HG02798 (cell line): ENCODE measurements at regions not wholly inside any gene's neighbourhood (a gene's known extent, or its start where the extent isn't known, plus 50 kb on each side); places are given as distances from the start of the nearest gene placed in this dataset.

ENCODE experiments used
- ATAC-seq: cut with Tn5 transposase; IDR thresholded peaks from one replicate; pipeline ENCODE4 v1.9.1; 2021; ENCODE audit warnings: mild to moderate bottlenecking; ENCODE audit not compliant: unreplicated experiment, poor library complexity

DNA sequence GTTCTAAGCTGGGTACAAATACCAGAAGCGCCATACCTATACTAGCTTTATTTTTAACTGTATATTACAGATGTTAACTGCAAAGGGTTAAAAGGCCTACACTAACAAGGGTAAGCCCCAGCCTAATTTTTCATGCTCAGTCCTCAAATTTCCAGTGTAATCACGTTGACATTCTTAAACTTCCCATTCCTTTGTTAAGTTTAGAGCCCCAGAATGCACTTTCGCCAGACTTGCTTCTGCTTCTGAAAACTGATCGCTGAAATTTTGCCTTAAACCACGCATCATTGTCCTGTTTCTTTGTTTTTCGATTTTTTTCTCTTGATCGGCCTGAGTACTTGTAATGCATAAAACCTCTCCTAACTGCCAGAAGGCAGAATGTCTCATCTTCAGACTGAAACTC lies 2141.9 kb upstream of the AGA start:
- no peak for ATAC-seq

DNA sequence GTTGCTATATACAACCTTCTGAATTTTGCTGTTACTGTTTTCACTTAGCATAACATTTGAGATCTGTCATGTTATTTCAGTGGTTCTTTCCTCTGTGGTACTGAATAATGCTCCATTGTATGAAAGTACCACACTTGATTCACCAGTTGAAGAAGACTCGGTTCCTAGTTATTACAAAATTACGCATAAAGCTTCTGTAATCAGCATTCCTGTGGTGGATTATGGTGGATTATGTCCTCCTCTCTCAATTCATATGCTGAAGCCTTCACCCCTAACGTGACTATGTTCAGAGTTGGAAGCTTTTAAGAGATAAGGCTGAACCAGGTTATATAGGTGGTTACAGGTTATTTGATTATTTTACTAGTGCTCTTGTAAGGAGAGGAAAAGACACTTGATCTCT lies 2143.5 kb upstream of the AGA start:
- no peak for ATAC-seq

DNA sequence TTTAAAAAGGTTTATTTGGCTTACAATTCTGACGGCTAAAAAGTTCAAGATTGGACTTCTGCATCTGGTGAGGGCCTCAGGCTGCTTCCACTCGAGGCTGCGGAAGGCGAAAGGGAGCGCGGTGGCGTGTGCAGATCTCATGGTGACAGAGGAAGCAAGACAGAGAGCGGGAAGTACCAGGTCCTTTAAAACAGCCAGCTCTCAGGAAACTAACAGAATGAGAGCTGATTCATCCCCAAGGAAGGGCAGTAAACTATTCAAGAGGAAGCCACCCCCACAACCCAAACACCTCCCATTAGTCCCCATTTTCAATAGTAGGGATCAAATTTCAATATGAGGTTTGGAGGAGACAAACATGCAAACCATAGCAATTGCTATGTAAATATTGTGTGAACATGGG lies 2144.2 kb upstream of the AGA start:
- no peak for ATAC-seq

DNA sequence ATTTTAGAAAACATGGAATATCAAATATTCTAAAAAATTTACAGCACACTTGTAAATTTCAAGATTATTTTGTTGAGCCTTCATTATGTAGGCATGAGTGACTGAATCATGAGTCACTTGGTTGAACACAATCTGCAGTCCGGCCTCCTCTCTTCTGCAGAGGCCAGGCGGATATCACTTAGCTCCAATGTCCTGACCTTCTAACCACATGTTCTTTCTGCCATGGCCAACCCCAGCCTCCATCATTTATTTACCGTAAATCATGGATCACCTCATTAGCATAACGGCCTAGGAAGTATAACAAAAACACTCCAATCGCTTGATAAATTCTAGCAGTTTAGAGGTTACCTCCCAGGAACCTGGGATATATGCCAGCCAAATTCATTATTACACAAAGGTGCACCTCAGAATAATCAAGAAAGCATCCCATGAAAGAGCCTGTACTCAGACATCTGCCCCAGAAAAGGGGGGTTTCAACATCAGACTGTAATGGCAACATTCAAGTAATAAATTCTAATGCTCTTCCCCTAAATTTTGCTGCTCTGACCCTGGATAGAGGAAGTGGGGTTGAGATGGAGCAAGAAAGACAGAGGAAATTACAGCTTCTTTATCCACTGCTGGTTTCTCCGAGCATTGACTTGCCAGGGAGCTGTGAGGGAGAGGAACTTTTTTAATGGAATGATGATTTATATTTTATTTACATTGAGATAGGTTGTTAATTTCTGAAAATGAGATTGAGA lies 2153.6 kb upstream of the AGA start:
- ATAC-seq, result no peak

DNA sequence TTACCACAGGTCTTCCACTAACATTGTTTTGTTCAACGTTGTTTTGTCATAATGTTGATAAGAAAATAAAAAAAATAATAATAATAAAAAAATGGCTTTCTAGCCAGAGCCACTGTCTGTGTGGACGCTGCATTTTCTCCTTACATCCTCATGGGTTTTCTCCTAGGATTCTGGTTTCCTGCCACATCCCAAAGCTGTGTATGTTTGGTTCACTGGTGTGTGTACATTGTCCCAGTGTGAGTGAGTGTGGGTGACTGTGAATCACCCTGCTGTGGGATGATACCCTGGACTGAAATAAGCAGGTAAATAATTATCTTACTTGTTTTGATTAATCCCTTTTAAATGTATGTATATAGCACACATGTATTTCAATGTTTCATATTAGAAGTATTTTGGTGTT lies 2154.4 kb upstream of the AGA start:
- ATAC-seq, result no peak

DNA sequence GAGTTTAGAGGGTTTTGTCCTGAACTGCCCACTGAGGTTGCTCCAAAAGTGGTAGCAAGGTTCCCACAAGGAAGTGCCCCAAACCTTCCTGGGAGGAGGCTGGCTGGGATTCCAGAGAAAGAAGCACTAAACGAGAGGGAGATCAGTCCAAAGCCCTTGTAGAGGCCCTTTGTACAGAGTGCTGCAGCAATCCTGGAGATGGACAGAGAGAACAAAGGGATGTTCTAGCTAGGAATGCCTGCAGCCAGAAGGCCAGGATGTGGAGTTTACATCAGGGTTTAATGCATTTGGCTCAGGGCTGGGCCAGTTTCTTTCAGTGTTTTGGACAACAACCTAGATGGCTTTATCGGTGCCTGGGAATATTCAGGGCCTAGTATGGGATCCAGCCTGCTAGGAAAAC lies 2155.1 kb upstream of the AGA start:
- ATAC-seq, result no peak

DNA sequence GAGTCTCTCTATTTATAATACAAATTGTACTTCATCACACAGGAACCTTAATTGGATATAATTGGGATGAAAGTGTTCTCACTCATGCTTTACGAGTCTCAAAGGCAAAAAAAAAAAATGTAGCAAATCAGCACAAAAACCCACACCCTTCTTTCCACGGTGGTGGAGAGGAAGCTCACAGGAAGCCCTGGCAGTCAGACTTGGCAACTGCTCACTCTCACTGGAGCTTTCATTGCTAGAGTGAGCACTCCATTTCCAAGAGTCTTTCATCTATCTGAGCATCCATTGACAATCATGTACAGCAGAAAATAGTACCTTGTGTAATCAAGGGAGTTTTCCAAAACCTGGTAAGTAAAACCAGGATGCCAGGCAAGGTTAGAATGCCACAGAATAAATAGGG lies 2159.4 kb upstream of the AGA start:
- no peak for ATAC-seq

DNA sequence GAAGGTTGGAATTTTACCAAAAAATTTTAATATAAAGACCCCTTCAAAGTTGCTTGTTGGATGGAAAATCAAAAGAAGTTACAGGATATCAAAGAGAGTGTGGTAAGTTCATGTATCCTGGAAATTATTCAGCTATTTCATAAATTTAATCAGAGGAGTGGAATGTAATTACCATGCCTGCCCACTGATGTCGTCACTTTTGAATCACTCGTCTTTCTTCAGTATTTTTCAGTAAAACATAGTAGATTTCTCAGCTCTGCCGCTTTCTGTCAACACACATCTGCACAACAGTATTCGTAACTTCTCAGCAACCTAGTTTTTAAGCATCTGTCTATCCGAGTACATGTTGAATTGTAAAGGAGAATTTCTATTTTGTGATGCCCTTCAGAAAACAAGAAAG lies 2163.0 kb upstream of the AGA start:
- no peak for ATAC-seq

DNA sequence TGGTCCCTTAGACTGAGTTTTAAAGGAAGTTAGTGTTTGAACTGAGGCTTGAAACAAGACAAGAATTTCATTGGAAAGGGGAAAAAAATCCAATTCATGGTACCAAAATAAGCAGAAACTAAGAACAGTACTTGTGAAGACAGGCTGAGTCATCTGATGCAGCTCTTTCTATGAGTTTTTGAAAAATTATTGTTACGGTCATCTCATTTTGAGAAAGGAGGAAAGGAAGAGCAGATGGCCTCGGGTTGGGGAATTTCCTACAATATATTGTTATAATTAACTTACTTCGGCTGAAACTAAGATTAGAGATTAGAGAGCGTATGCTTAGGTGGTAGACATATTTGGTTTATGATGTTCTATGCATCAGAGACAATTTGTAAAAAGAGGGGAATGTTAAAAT lies 2164.8 kb upstream of the AGA start:
- ATAC-seq, result peak; percentile 77

DNA sequence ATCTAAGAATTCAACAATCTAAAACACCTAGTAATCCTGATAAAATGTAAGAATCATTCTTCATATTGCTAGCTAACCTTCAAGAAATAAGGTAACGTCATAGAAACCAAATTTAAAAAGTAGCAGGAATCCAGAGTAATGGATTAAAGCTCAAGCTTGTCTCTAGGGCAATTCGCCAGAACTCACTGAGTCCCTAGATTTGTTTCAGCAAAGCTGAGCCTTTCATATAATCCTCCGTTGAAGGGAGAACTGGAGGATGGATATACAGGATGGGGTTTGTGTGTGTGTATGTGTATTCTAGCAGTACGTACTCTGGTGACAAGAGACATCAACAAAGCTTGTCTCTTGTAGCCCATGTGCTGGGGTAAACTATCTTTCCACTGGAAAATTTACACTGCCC lies 2173.5 kb upstream of the AGA start:
- no peak for ATAC-seq

DNA sequence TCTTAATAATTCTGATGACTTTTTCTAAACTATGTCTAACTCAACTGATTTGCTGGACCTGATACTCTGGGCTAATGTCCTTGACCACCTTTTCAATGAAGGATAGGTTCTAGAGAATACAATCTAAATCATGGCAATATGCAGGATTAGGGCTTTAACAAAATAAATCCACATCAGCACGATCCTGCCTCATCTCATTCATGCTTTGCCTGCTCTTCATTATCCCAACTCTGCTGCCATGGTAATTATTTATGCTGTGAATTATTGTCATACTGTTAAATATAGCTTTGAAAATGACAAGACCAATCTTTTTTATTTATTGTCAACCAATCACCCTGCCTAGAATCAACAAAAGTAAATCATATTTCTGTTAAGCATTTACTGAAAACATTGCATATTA lies 2176.7 kb upstream of the AGA start:
- no peak for ATAC-seq

DNA sequence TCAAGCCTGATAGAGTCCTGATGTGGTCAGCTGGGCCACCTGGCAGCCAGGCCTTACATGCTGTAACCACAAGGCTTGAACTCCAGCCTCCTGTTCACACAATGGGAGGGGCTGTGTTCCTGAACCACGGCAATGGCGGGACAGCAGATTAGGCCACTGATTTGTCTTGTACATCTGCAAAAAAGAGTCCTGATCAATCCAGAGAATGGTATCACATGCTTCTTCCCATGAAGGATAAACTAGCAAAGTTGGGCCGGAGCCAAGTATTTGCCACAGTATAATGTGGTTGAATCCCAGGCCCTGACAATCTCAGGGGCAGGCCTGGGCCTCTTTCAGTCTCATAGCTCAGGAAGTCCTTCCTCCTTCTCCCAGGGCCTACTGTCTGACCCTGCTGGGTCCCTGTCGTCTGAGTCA lies 2182.5 kb upstream of the AGA start:
- ATAC-seq, result peak; percentile 59

DNA sequence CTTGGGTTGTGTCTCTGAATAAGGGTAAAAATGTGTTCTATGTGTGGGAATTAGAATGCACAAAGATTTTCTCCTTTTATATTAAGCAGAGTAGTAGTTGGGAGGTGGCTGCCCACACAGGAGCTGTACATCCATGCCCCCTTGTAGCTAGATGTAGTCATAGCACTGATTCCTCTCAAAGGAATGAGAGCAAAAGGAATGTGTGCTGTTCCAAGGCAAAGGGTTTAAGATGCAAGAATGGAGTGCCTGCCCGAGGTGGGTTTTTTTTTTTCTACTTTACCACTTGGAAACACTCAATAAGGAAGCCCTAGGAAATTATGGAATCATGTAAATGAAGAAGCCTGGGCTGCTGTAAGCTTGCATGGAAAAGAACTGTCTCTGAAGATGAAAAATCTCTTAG lies 2183.2 kb upstream of the AGA start:
- ATAC-seq, result no peak

DNA sequence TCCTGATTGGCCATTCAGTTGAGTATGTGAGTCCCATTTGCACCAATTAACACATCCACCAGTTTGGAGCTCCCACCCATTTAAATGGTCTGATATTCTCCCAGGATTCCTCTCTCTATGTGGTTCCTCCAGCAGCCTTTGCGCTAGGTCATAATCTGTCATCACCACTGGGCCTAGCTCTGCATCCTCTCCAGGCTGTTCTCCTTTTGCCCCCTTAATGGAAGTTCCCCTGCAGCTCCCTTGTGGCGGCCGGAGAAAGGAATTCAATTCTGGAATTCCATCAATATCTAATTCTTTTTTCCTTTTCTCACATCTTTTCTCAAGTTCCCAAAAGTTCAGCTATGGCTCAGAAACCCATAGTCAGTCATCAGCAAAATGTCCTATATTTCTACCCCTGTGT lies 2184.4 kb upstream of the AGA start:
- no peak for ATAC-seq

DNA sequence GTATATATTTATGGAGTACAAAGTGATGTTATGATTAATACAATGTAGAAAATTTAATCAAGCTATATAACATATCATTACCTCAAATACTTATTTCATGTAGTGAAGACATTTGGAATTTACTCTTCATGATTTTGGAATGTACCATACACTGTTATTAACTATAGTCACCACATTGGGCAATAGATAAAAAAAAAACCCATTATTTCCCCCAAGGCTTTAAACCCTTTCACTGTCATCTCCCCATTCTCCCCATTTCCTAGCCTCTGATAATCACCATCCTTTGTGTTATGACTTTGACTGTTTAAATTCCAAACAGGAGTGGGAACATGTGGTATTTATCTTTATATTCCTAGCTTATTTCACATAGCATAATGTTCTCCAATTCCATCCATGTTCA lies 2189.1 kb upstream of the AGA start:
- no peak for ATAC-seq

DNA sequence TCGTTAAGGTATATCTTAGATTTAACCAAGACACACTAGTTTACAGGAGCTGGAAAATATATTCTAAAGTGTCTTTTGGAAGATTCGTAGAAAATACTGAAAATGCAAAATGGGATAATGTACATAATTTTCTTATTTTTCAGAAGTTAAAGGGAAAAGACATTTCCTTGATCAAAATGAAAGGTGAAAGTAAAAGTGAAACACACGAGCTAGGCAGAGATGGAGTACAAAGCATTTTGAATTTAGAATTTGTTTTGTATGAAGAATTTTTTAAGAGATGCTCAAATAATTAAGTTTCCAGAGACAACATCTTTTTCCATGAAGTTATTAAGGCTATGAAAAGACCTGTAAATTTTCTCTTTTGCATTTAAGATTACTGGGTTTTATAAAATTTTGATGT lies 2192.6 kb upstream of the AGA start:
- ATAC-seq, result no peak

DNA sequence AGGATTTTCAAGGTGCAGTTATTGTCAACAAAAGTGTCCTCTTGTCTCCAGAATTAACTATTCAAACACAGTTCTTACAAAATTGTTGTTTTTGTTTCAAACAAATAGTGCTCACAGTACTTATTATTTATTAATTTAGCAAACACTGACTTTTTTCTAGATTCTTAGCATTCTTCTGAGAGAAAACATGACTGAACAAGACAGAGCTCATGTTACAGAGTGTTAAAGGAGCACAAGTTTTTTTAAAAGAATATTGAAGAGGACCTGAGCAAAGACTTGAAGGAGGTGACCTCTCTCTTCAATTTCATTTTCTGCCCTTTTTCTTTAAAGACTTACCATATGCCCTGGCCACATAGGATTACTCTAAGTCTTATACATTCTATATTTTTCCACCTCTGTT lies 2220.3 kb upstream of the AGA start:
- ATAC-seq, result no peak

DNA sequence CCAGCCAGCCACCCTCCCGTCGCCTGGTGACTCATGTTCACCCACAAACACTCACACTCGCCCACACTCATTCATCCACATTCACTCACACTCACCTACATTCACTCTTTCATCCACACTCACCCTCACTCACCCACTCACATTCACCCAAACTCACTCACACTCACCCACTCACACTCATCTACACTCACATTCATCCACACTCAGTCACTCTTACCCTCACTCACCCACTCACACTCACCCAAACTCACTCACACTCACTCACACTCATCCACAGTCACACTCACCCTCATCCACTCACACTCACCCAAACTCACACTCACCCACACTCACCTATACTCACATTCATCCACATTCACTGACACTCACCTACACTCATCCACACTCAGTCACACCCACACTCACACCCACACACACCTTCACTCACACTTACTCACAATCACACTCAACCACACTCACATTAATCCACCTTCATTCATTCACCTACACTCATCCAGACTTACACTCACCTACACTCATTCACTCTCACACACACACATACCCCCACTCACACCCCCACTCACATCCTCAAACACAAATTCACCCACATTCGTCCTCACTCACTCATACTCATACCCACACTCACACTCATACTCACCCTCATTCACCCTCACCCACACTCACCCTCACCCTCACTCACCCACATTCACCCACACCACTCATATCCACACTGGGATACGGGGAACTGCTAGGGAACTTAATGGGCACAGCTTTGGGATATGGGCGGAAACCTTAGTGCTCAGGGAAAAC lies 2221.6 kb upstream of the AGA start:
- no peak for ATAC-seq

DNA sequence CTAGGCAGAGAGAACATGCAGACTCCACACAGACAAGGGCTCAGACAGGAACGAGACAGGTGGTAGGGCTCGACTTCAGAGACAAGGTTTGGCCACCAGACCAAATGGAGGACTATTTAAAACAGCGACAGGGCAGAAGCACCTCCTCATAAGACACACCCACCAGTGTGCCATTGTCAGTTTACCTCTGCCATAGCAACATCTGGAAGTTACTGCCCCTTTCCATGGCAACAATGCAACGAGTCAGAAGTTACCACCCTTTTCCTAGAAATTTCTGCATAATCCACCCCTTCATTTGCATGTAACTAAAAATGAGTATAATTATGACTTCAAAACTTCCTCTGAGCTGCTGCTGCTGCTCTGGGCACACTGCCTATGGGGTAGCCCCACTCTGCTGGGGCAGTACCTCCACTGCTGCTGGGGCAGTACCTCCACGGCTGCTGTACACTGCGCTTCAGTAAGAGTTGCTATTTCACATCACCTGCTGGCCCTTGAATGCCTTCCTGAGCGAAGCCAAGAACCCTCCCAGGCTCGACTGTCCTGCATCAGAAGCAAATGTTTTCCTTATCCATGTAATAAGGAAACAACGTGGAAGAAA lies 2222.3 kb upstream of the AGA start:
- no peak for ATAC-seq

DNA sequence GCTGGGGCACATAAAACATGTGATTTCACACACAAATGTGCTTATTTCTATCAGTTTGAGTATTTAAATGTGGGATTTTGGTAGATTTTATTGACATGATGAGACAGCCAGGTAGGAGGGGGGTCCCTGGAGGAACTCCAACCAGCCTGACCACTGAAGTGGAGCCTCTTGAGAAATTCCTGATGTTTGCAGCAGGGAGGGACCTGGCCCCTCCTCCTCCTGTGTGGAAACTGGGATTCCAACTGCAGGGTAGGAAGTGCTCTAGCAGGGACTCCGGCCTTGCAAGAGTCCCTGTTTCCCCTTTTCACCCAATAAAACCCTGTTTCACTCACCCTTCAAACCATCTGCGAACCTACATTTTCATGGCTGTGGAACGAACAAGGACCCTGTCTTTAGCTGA lies 2224.0 kb upstream of the AGA start:
- ATAC-seq, result no peak

DNA sequence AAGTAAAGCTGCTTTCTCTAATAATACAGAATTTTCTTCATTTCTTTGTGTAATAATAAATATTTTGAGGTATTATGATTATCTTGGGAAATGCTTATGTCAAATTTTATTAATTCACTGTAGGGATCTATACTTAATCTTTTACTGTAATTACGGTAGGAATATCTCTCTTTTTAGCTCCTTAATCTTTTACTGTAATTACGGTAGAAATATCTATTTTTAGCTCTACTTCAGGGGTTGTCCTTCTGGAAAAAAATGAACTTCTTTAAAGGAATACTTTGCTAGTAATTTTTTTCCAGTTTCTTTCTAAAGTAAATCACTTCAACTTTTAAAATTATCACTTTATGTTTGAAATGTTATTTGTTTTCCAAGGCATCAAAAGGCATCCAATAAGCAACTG lies 2229.4 kb upstream of the AGA start:
- no peak for ATAC-seq
